ENCODE measurements at regions not wholly inside any gene's neighbourhood (a gene's known extent, or its start where the extent isn't known, plus 50 kb on each side); places are given as distances from the start of the nearest gene placed in this dataset.

DNA sequence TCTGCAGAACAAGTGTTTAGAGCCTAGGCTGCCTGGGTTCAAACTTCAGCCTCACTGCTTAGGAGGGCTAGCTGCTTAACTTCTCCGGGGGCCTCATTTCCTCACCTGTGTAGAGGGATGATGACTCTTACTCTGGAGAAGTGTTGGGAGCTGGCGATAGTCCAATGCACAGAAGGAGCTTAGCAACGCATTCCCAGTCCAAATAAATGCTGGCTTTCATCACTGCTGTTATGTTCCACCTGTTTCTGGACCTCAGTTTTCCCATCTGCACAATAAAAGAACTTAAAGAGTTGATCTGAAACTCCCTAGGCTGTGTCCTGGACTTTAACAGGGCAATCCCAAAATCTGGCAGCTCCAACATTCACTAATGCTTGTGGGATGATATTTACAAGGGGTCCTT is 337.8 kb downstream of the MIAT start:
- peaks cover 14% of the 10 kb centered on the region for H3K27me3 Mint-ChIP-seq (ENCODE audit: low read depth)
- peaks cover 4 to 6% of the 10 kb centered on the region in 2 experiments; a peak in 2 of 4 replicates for H3K4me1 Mint-ChIP-seq
- H4K91ac ChIP-seq (ENCODE audit: insufficient read length, low read depth, low read length): no peak overlapping the region
- no peak overlapping the region for H2BK5ac ChIP-seq (ENCODE audit: insufficient read length, low read length)
- no peaks in the 10 kb centered on the region for H3K9me3 ChIP-seq (ENCODE audit: control insufficient read depth, low read depth, low read length)
- H3K4me2 ChIP-seq (ENCODE audit: insufficient read depth, insufficient read length, low read length): no peak overlapping the region
- H4K5ac ChIP-seq (ENCODE audit: insufficient read length, low read depth, low read length): no peak overlapping the region
- H3K4me3 Mint-ChIP-seq: no peak overlapping the region
- H2AFZ ChIP-seq (ENCODE audit: low read length): no peak overlapping the region
- no peaks in the 10 kb centered on the region for H4K20me1 ChIP-seq (ENCODE audit: control insufficient read depth, insufficient read depth, insufficient read length)
- WGBS (ENCODE audit: extremely low coverage, insufficient read length, low lambda C conversion rate): no CpG with 5 or more reads among the region's 3 CpGs
- H2BK20ac ChIP-seq (ENCODE audit: low read depth, low read length, poor library complexity, severe bottlenecking): no peak overlapping the region
- TF ChIP-seq CTCF (conservative IDR thresholded peaks at IDR 0.05): no peak
- DNase-seq: no peak
- H4K8ac ChIP-seq (replicated peaks; ENCODE audit: insufficient read length, low read depth, low read length): no peak overlapping the region
- no peaks in the 10 kb centered on the region for H3K9me3 Mint-ChIP-seq
- H3K27ac ChIP-seq (ENCODE audit: insufficient read length, low read depth, low read length): no peak overlapping the region
- no peak overlapping the region for H3K4ac ChIP-seq (ENCODE audit: low read depth, low read length)
- H2BK120ac ChIP-seq (ENCODE audit: low read depth, low read length, poor library complexity, severe bottlenecking): no peak overlapping the region
- H3K27ac Mint-ChIP-seq: no peak overlapping the region
- H3K36me3 Mint-ChIP-seq (ENCODE audit: insufficient read depth in 1 of 3, low read depth in 3 of 3): no peaks in the 10 kb centered on the region
- no peak overlapping the region for H3K23ac ChIP-seq (ENCODE audit: insufficient read length, low read depth, low read length)
- H2BK12ac ChIP-seq (ENCODE audit: insufficient read length, low read depth, low read length): no peak overlapping the region
- no peak overlapping the region for H3K14ac ChIP-seq (ENCODE audit: insufficient read depth, low read length)
- H3T11ph ChIP-seq (ENCODE audit: low read length): no peak overlapping the region
- no peak overlapping the region for H2BK15ac ChIP-seq (ENCODE audit: low read depth, low read length)
- H3K18ac ChIP-seq (ENCODE audit: insufficient read length, low read depth, low read length): no peak overlapping the region
- H3K4me1 ChIP-seq (ENCODE audit: insufficient read depth, low read length): no peaks in the 10 kb centered on the region
- H3K79me2 ChIP-seq (ENCODE audit: insufficient read depth, low read length): no peaks in the 10 kb centered on the region
- H3K23me2 ChIP-seq (ENCODE audit: insufficient read length, low read depth, low read length, poor library complexity, severe bottlenecking): no peaks in the 10 kb centered on the region
- H3K79me1 ChIP-seq (ENCODE audit: insufficient read depth, low read depth, low read length, poor library complexity, severe bottlenecking): no peaks in the 10 kb centered on the region
- H2AK5ac ChIP-seq (ENCODE audit: insufficient read length, low read length): no peak overlapping the region
- no peak overlapping the region for H3K9ac ChIP-seq (ENCODE audit: extremely low read depth, insufficient read length, low read length)
- H3K56ac ChIP-seq (ENCODE audit: insufficient read length, low read depth, low read length): no peak overlapping the region
- no peaks in the 10 kb centered on the region for H3K27me3 ChIP-seq (ENCODE audit: insufficient read depth, low read length)
